ENCODE measurements at regions not wholly inside any gene's neighbourhood (a gene's known extent, or its start where the extent isn't known, plus 50 kb on each side); places are given as distances from the start of the nearest gene placed in this dataset.
A peak's percentile ranks its signal among the peaks of the same experiment; 100 is the strongest.

GRCh38 chr9:97747201-97747965 lies 50.2 kb upstream of the XPA start:
- POLR2A ChIA-PET: no interaction called here
- FAIRE-seq (no peak), DNase-seq (ENCODE audit: low read depth in 1 of 2, low spot score in 1 of 2) (no peak), ATAC-seq (no peak; a peak in 2 of 6 replicates)
- TF ChIP-seq SMC3 (IDR thresholded peaks at IDR 0.05): no peak
- no peak for TF ChIP-seq EHMT2 (IDR thresholded peaks at IDR 0.05; ENCODE audit: low read depth)
- TF ChIP-seq HDAC2 (IDR thresholded peaks at IDR 0.05): no peak
- TF ChIP-seq ELK1 (IDR thresholded peaks at IDR 0.05; ENCODE audit: low read depth, low read length): no peak
- TF ChIP-seq, protein P1, sequence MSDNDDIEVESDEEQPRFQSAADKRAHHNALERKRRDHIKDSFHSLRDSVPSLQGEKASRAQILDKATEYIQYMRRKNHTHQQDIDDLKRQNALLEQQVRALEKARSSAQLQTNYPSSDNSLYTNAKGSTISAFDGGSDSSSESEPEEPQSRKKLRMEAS (IDR thresholded peaks at IDR 0.05): no peak
- TF ChIP-seq PHF8 (IDR thresholded peaks at IDR 0.05; ENCODE audit: borderline replicate concordance, low read depth): no peak
- TF ChIP-seq TP53 (CRISPR knock-in tag; IDR thresholded peaks at IDR 0.05): no peak
- no peak for TF ChIP-seq ATOH8 (CRISPR knock-in tag; IDR thresholded peaks at IDR 0.05; ENCODE audit: low read depth)
- TF ChIP-seq RFX5 (IDR thresholded peaks at IDR 0.05): no peak
- TF ChIP-seq JUNB (IDR thresholded peaks at IDR 0.05): no peak
- TF ChIP-seq GATA3 (IDR thresholded peaks at IDR 0.05; ENCODE audit: borderline replicate concordance): no peak
- no peak for TF ChIP-seq SREBF2 (IDR thresholded peaks at IDR 0.05)
- no peak for TF ChIP-seq ZC3H11A (IDR thresholded peaks at IDR 0.05)
- TF ChIP-seq RNF2 (IDR thresholded peaks at IDR 0.05; ENCODE audit: borderline replicate concordance, low read depth): no peak
- TF ChIP-seq JUN (IDR thresholded peaks at IDR 0.05): no peak
- TF ChIP-seq CHD4 (IDR thresholded peaks at IDR 0.05; ENCODE audit: borderline replicate concordance): no peak
- H3K27ac ChIP-seq: no peak overlapping the region
- peak overlapping the region; percentile 50; the same call in 2 of the 3 replicates for H3K4me2 ChIP-seq
- 57% methylated on average over 4 of the region's 4 CpGs for WGBS (ENCODE audit: missing lambda C conversion rate)
- peaks cover 18% of the 10 kb centered on the region; the same call in 2 of the 3 replicates for H3K4me1 ChIP-seq
- no peak overlapping the region for H3K4me3 ChIP-seq
- CTCF ChIA-PET: interaction anchor here (0.5 to 1.2 kb wide), 3 partner anchors 10 to 153 kb away, joined by 3 to 4 read pairs (median 3); no protein-coding TSS in a partner anchor
- peaks cover 8% of the 10 kb centered on the region; the same call in 2 of the 3 replicates for H3K9me3 ChIP-seq

- ATAC-seq (no peak), DNase-seq (ENCODE audit: low read depth in 1 of 2, low spot score in 1 of 2) (no peak), FAIRE-seq (no peak)
- Histone ChIP-seq H3K4me3 (no peak overlapping the region), H3K9me3 (no peaks in the 10 kb centered on the region), H3K4me2 (no peak overlapping the region), H3K27ac (no peak overlapping the region), H3K4me1 (peaks cover 18% of the 10 kb centered on the region; the same call in 2 of the 3 replicates)
- CTCF ChIA-PET: interaction anchor here (1.4 to 3.1 kb wide), 2 partner anchors 11 to 15 kb away, joined by 4 to 12 read pairs; no protein-coding TSS in a partner anchor
- WGBS (ENCODE audit: missing lambda C conversion rate): 12% methylated on average over 1 of the region's 1 CpG
- POLR2A ChIA-PET: no interaction called here
- no peak for TF ChIP-seq ZSCAN20 (CRISPR knock-in tag; IDR thresholded peaks at IDR 0.05)
- no peak for TF ChIP-seq HEYL (CRISPR knock-in tag; IDR thresholded peaks at IDR 0.05)
- TF ChIP-seq JUN (IDR thresholded peaks at IDR 0.05): no peak
- no peak for TF ChIP-seq RCOR1 (IDR thresholded peaks at IDR 0.05; ENCODE audit: low read depth, low read length)
- no peak for TF ChIP-seq RFX5 (IDR thresholded peaks at IDR 0.05)
- TF ChIP-seq EHF (CRISPR knock-in tag; IDR thresholded peaks at IDR 0.05): no peak
- no peak for TF ChIP-seq RARB (CRISPR knock-in tag; IDR thresholded peaks at IDR 0.05)
- TF ChIP-seq, protein P2, sequence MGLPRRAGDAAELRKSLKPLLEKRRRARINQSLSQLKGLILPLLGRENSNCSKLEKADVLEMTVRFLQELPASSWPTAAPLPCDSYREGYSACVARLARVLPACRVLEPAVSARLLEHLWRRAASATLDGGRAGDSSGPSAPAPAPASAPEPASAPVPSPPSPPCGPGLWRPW (IDR thresholded peaks at IDR 0.05): no peak
- no peak for TF ChIP-seq SREBF2 (IDR thresholded peaks at IDR 0.05)
- no peak for TF ChIP-seq MAFK (IDR thresholded peaks at IDR 0.05; ENCODE audit: partially characterized antibody)
- TF ChIP-seq FOSL2 (IDR thresholded peaks at IDR 0.05): no peak
- no peak for TF ChIP-seq FOSL2 (CRISPR knock-in tag; IDR thresholded peaks at IDR 0.05)
- no peak for TF ChIP-seq FOXS1 (CRISPR knock-in tag; IDR thresholded peaks at IDR 0.05)
- TF ChIP-seq NFE2L2 (conservative IDR thresholded peaks at IDR 0.05; ENCODE audit: low read length): no peak
- no peak for TF ChIP-seq ESRRA (IDR thresholded peaks at IDR 0.05; ENCODE audit: borderline replicate concordance, low read length)
- TF ChIP-seq ATOH8 (CRISPR knock-in tag; IDR thresholded peaks at IDR 0.05; ENCODE audit: low read depth): no peak
- TF ChIP-seq, protein P3, sequence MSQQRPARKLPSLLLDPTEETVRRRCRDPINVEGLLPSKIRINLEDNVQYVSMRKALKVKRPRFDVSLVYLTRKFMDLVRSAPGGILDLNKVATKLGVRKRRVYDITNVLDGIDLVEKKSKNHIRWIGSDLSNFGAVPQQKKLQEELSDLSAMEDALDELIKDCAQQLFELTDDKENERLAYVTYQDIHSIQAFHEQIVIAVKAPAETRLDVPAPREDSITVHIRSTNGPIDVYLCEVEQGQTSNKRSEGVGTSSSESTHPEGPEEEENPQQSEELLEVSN (IDR thresholded peaks at IDR 0.05; ENCODE audit: borderline replicate concordance, low read depth): no peak
- no peak for TF ChIP-seq HDAC2 (IDR thresholded peaks at IDR 0.05)
- no peak for TF ChIP-seq NR3C1 (IDR thresholded peaks at IDR 0.05)
These were observed 51.4 kb upstream of the XPA start for GRCh38 chr9:97748525-97748924.

Measured in A549 (cell line).